Activated CD4-positive, alpha-beta T cell treated with anti-CD3 and anti-CD28 coated beads for 1 hour (primary cell): ENCODE measurements at regions not wholly inside any gene's neighbourhood (a gene's known extent, or its start where the extent isn't known, plus 50 kb on each side); places are given as distances from the start of the nearest gene placed in this dataset.

Source experiments
- DNase-seq: peaks from one replicate; pipeline ENCODE4 v3.0.0-alpha.2; 2020

DNA sequence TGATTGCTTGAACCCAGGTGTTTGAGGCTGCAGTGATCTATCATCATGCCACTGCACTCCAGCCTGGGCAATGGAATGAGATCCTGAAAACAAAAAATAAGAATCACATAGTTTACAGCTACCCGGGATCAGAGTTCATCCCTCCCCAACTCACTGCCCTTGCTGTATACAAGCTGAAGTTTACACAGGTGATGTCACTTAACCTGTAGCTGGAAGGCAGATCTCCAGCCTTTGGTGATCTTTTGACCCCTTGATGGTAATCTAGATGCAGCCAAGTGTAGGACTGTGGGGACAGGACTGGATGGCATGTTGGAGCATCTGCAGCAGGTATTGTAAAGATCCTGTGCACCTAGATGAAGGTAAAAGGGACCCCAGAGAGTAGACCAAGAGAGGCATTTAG is 66.7 kb upstream of the SLC14A2 start:
- DNase-seq, result no peak

DNA sequence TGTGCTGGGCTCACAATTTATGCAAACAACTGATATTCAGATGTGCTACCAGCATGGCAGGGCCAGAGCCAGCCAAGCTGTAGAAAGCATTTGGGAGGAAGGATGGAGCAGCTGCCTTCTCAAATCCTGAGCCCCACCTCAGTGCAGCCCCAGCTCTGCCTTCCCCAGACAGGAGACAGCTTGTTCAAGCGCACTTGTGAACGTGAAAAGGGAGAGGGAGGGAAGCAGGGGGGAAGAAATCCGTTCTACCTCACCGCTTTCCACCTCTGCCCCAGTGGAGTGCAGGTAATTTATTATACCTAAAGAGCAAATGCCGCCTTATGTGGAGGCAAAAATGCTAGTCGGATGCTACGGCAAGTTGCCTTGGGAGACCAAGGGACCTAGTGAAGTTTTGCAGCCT is 66.0 kb upstream of the SLC14A2 start:
- DNase-seq, result no peak

DNA sequence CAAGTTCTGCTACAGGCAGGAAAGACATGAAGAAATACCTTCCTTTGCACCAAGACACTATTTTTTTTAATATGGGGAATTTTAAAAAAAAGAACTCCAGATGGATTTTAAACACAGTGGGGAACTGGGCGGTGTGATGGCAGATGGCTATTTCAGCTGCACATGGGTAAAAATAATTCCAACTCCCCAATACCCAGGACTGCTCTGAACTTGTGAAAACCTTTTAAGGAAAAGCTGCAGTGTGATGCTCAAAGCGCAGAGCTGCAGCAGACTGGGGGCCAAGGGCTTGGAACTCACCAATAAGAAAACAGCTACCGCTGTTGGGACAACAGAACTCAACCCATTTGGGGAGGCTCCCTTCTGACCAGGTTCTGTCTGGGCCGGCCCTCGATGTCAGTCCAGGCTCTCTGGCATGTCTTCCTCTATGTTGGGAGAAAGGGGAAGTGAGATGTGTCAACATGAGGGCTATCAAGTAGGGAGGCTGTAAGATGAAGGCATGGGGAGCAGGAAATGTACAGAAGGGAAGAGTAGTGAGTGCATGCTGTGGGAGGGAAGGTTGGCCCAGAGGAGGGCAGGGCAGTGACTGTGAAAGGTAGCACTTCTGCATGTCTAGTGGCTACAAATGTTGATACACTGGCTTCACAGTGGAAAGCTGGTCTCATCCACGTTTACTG is 64.0 kb upstream of the SLC14A2 start:
- DNase-seq, result no peak

- no peak for DNase-seq
These were observed 61.4 kb upstream of the SLC14A2 start for GRCh38 chr18:45553723-45554388.

DNA sequence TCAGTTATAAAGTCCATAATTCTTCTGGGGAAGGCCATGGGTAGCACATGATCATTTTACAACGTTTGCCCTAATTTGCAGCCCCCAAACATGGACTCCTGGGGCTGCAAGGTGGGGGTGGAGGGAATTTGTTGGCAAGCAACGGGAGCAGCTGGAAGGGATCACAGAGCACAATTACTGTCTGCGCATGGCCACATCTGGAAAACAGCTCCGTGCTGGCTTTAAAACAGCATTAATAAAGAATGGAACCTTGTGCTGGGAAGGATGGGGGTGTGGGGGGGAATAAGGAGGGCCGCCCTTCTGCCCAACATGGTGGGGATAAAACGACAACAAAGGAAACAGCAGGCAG is 60.9 kb upstream of the SLC14A2 start:
- DNase-seq, result no peak

DNA sequence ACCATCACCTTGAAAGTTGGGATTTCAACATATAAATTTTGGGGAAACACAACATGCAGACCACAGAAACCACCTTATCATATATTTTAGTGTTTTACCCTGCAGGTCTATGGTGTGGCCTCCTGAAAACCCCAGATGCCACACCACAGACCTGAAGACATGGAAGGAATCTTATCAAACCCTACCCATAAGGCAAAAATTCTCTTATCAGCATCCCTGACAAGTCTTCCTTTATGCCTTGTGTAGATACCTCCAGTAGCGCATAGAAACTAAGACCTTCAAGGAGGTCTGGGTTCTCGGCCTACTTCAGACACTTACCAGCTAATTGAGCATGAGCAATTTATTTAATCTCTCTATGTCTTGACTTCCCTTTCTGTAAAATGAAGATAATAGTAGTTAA is 59.1 kb upstream of the SLC14A2 start:
- DNase-seq, result no peak

GRCh38 chr18:45557287-45557686 is 58.0 kb upstream of the SLC14A2 start:
- no peak for DNase-seq

DNA sequence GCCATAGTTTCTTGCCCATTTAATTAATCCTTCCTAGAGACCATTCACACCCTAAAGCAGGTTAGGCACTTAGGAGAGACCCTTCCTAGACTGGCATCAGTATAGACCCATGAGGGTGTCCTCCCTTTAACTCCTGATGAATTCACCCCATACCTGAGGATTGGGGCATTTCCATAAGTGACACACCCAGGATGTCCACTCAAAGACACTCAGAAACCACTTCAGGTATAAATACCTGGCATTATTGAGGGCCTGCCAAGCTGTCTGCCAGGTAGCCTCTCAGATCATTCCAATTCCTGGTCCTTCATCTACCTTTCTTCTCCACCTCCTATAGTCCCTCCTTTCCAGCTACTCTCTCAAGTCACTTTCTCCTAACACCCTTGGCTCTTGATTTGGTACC is 57.5 kb upstream of the SLC14A2 start:
- no peak for DNase-seq

GRCh38 chr18:45559258-45559657 is 56.0 kb upstream of the SLC14A2 start:
- no peak for DNase-seq

DNA sequence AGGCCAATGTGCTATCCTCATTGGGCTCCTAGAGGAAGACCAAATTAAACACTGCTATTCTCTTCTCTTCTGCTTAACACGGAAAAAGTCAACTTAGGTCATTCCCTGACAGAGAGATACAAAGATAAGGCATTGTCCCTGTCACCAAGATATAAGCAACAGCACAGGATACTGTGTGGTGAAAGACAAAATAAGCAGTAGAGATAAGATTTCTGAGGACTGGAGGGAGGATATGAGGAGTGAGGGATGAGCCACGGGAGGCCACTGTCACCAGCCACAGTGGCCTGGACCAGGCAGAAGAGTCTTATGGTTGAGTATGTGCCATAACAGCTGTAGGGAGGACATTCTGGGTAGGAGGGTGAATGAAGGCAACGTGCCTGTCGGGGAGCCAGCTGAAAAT is 54.4 kb upstream of the SLC14A2 start:
- no peak for DNase-seq

DNA sequence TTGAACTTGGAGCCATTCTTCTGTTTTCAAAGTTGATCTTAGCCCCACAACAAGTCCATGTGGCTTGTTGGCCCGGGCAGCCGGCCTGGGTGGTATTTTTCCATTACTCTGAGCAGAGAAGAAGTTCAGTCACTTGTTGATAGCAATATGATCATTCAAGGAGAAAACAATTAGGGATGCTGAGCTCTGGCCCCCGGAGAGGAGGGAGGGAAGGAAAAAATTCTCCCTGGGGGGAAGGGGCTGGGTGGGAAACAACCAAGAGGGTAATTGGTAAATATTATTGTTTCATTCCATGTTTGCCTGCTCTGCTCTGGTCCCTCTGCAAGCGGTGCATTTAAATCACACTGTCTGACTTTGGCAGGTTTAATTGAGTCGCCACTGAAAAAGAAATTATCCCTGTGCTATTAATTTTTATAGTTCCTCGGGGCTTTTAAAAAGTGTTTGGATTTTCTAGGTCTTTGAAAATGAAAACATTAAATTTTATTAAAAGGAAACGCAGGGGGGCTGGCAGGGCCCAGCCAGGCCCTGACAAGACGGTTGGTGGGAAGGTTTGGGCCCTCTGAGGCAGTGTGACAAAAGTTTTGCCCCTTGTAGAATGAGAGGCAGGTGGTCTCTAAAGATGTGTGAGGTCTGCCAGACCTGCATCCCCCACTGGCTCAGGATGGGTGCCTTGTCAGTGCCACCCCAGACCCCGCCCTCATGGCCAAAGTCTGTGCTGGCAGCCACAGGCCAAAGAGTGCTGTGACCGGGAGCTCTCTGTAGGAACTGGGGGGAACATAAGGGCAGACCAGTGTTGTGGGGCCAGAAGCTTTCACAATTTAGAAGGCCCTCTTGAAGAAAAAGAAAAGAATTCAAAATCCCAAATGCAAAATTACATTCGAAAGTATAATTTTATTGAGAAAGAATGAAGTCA is 52.5 kb upstream of the SLC14A2 start:
- DNase-seq, result no peak

DNA sequence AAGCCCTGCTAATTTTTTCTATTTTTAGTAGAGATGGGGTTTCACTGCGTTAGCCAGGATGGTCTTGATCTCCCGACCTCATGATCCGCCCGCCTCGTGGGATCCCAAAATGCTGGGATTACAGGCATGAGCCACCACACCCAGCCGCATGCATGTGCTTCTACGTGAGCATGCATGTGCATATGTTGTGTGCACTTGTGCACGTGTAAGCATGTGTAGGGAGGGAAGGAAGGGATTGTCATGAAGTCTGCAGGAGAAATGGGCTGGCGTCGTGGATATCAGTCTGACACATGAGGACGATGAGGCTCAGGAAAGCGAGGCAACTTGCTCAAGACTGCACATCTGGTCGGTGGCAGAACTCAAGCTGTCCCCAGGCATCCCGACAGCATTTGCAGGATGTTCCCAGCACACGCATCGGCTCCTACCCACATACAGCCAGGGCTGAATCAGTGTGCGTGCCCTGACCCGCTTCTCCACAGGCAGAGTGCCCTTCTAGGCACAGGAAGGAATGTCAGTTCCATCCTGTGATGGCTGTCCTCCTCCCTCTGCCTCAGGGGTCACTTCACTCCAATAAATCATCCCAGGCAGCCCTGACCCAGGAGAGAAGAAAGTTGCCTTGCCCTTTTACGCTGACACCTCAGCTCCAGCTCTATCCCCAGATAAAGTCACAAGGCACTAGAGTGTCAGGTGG is 49.9 kb upstream of the SLC14A2 start:
- DNase-seq, result no peak
